Body of pancreas (tissue), 4 donors: ENCODE measurements at regions not wholly inside any gene's neighbourhood (a gene's known extent, or its start where the extent isn't known, plus 50 kb on each side); places are given as distances from the start of the nearest gene placed in this dataset.

Source experiments
- POLR2A ChIP-seq, 3 donors: fragments of 450-650 bp; IDR thresholded peaks; one replicate each; pipeline ENCODE4 v1.6.1; 2016; ENCODE audit warnings: antibody characterized with exemption in 3 of 3, mild to moderate bottlenecking in 2 of 3
- TF ChIP-seq, protein P1 (sequence below), 7 experiments: fragments of 450-650 bp in 4 of 7; fragments of 200-600 bp in 3 of 7; sonication (generic) in 3 of 7; IDR thresholded peaks; one replicate each; pipeline ENCODE4 v1.5.1; 2016 to 2019; ENCODE audit warnings: antibody characterized with exemption in 7 of 7

- TF ChIP-seq, protein P1, sequence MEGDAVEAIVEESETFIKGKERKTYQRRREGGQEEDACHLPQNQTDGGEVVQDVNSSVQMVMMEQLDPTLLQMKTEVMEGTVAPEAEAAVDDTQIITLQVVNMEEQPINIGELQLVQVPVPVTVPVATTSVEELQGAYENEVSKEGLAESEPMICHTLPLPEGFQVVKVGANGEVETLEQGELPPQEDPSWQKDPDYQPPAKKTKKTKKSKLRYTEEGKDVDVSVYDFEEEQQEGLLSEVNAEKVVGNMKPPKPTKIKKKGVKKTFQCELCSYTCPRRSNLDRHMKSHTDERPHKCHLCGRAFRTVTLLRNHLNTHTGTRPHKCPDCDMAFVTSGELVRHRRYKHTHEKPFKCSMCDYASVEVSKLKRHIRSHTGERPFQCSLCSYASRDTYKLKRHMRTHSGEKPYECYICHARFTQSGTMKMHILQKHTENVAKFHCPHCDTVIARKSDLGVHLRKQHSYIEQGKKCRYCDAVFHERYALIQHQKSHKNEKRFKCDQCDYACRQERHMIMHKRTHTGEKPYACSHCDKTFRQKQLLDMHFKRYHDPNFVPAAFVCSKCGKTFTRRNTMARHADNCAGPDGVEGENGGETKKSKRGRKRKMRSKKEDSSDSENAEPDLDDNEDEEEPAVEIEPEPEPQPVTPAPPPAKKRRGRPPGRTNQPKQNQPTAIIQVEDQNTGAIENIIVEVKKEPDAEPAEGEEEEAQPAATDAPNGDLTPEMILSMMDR (IDR thresholded peaks at IDR 0.05), result no peak
- no peak for TF ChIP-seq POLR2A (IDR thresholded peaks at IDR 0.05)
These were observed 189.1 kb upstream of the ZMIZ1 start for GRCh38 chr10:78879621-78880020.
